ENCODE measurements at regions not wholly inside any gene's neighbourhood (a gene's known extent, or its start where the extent isn't known, plus 50 kb on each side); places are given as distances from the start of the nearest gene placed in this dataset.

GRCh38 chr1:84078842-84079202 is 65.2 kb upstream of the PRKACB start:
- no peak for DNase-seq (ENCODE audit: low read depth)
- TF ChIP-seq CTCF (IDR thresholded peaks at IDR 0.05; ENCODE audit: control insufficient read depth, insufficient read depth, low read depth, low read length, missing control alignments), result no peak
- peak overlapping the region; percentile 81 for H3K4me3 ChIP-seq (ENCODE audit: control insufficient read depth, low read depth, low read length)

GRCh38 chr1:84078108-84078841 is 65.8 kb upstream of the PRKACB start:
- DNase-seq (ENCODE audit: low read depth), result no peak
- TF ChIP-seq CTCF (IDR thresholded peaks at IDR 0.05; ENCODE audit: control insufficient read depth, insufficient read depth, low read depth, low read length, missing control alignments), result no peak
- peak overlapping the region; percentile 81 for H3K4me3 ChIP-seq (ENCODE audit: control insufficient read depth, low read depth, low read length)

- H3K4me3 ChIP-seq (ENCODE audit: control insufficient read depth, low read depth, low read length), result peak overlapping the region; percentile 81
- DNase-seq (ENCODE audit: low read depth), result peak; percentile 3
- TF ChIP-seq CTCF (IDR thresholded peaks at IDR 0.05; ENCODE audit: control insufficient read depth, insufficient read depth, low read depth, low read length, missing control alignments), result no peak
Observed at GRCh38 chr1:84077476-84078107, 66.5 kb upstream of the PRKACB start.

- no peak for DNase-seq (ENCODE audit: low read depth)
- no peak overlapping the region for H3K4me3 ChIP-seq (ENCODE audit: control insufficient read depth, low read depth, low read length)
- no peak for TF ChIP-seq CTCF (IDR thresholded peaks at IDR 0.05; ENCODE audit: control insufficient read depth, insufficient read depth, low read depth, low read length, missing control alignments)
Observed at GRCh38 chr1:84073266-84073665, 70.8 kb upstream of the PRKACB start.

GRCh38 chr1:84069236-84069845 is 70.4 kb upstream of the TTLL7 start:
- H3K4me3 ChIP-seq (ENCODE audit: control insufficient read depth, low read depth, low read length), result no peak overlapping the region
- no peak for DNase-seq (ENCODE audit: low read depth)
- no peak for TF ChIP-seq CTCF (IDR thresholded peaks at IDR 0.05; ENCODE audit: control insufficient read depth, insufficient read depth, low read depth, low read length, missing control alignments)

GRCh38 chr1:84062496-84062895 is 63.6 kb upstream of the TTLL7 start:
- DNase-seq (ENCODE audit: low read depth), result no peak
- H3K4me3 ChIP-seq (ENCODE audit: control insufficient read depth, low read depth, low read length), result no peak overlapping the region
- TF ChIP-seq CTCF (IDR thresholded peaks at IDR 0.05; ENCODE audit: control insufficient read depth, insufficient read depth, low read depth, low read length, missing control alignments), result no peak

All from AG09309 (cell line).